ENCODE measurements at regions not wholly inside any gene's neighbourhood (a gene's known extent, or its start where the extent isn't known, plus 50 kb on each side); places are given as distances from the start of the nearest gene placed in this dataset.
"Not testable (repeated sequence)": the region's sequence is repeated elsewhere in the genome, so short reads cannot be mapped to it uniquely, and the experiment has no call there.

DNA sequence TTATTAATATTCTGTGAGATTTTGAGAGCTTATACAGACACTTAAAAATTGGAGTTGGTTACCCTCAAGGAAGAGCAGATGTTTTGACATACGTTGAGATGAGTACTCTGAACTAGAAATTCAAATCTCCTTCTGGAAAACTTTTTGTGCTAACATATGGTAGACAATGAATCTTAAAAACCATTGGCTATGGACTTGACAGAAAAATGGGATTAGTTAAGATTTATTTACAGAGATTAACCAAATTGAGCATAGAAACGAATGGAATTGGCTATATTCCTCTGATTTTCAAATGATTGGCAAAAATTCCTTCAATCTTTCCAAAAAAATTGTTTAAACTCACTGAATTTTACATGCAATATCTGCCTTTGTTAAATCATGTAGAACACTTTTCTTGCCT is 1392.9 kb downstream of the BRINP3 start:
- no peak overlapping the region for H3K4me3 ChIP-seq (ENCODE audit: low read depth, low read length)
- TF ChIP-seq, protein P1, sequence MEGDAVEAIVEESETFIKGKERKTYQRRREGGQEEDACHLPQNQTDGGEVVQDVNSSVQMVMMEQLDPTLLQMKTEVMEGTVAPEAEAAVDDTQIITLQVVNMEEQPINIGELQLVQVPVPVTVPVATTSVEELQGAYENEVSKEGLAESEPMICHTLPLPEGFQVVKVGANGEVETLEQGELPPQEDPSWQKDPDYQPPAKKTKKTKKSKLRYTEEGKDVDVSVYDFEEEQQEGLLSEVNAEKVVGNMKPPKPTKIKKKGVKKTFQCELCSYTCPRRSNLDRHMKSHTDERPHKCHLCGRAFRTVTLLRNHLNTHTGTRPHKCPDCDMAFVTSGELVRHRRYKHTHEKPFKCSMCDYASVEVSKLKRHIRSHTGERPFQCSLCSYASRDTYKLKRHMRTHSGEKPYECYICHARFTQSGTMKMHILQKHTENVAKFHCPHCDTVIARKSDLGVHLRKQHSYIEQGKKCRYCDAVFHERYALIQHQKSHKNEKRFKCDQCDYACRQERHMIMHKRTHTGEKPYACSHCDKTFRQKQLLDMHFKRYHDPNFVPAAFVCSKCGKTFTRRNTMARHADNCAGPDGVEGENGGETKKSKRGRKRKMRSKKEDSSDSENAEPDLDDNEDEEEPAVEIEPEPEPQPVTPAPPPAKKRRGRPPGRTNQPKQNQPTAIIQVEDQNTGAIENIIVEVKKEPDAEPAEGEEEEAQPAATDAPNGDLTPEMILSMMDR (IDR thresholded peaks at IDR 0.05; ENCODE audit: borderline replicate concordance, insufficient read depth, low read depth, low read length): no peak

DNA sequence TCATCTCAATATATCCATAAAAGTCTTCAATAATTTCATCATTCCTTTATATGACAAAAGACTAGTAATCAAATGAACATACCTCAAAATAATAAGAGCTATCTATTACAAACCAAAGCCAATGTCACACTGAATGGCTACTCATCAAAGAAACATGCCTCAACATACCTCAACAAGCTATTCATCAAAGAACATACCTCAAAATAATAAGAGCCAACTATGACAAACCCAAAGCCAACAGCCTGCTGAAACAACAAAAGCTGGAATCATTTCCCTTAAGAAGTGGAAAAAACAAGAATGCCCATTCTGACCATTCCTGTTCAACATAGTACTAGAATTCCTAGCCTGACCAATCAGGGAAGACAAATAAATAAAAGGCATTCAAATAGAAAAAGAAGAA is 1373.7 kb downstream of the BRINP3 start:
- TF ChIP-seq, protein P1 (IDR thresholded peaks at IDR 0.05; ENCODE audit: borderline replicate concordance, insufficient read depth, low read depth, low read length): no peak
- H3K4me3 ChIP-seq (ENCODE audit: low read depth, low read length): no peak overlapping the region

DNA sequence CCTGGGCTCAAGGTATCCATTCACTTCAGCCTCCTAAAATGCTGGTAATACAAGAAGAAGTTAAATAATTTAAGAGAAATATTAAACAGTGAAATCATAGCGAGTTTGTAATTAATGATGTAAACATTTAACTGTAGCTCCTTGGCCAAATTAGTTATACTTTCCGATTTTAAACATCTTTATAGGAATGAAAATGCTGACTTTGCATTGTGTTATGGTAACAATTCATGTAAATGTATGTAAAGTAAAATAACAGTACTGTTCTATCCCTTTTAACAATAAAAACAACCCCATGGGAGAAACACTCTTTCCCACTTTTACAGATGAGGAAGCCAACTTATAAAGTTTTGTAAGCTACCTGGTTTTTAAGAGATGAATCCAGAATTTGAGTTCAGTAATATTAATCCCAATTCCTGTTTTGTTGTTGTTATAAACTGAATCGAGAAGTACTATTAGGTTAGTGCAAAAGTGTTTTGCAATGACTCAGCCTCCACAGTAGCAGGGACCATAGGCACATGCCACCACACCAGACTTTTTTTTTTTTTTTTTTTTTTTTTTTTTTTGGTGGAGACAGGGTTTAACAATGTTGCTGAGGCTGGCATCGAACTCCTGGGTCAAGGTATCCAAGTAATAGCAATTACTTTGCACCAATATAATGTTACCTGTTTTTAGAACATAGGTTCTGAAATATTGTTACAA is 1360.4 kb downstream of the BRINP3 start:
- H3K4me3 ChIP-seq (ENCODE audit: low read depth, low read length): no peak overlapping the region
- TF ChIP-seq, protein P1 (IDR thresholded peaks at IDR 0.05; ENCODE audit: borderline replicate concordance, insufficient read depth, low read depth, low read length): no peak

DNA sequence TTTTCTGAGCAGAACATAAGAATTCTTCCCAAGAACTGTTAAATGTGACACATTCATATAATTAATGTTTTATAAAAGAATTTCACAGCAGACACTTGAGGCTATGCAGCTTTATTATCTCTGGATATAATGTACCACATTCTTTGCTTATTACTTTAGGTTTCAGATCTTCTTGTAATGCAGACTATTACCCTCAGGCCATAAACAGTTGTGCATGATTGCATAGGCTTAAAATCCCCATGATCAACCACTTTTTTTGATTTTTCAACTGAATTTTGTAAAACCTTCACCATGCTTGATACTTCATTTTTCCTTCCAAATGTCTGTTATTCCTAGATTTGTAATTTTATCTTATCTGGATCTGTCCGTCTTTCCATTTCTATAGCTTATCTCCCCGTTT is 1355.7 kb downstream of the BRINP3 start:
- H3K4me3 ChIP-seq (ENCODE audit: low read depth, low read length): no peak overlapping the region
- TF ChIP-seq, protein P1 (IDR thresholded peaks at IDR 0.05; ENCODE audit: borderline replicate concordance, insufficient read depth, low read depth, low read length): no peak

DNA sequence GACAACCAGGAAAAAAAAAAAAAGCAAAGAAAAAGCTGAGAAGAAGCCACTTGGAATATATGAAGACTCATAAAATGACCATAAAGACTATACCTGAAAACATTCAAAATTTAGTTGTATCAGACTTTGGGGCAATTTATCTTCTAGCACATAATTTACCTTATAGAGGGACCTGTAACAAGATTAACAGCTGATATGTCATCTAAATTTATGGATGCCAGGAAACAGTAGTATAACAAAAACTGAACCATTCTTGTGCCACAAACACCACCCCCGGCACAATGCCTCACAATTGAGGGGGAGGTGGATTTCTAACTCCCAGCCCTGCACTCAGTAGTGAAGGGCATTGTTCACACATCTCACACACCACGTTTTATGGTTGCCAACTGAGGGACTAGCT is 1352.0 kb downstream of the BRINP3 start:
- H3K4me3 ChIP-seq (ENCODE audit: low read depth, low read length): no peak overlapping the region
- TF ChIP-seq, protein P1 (IDR thresholded peaks at IDR 0.05; ENCODE audit: borderline replicate concordance, insufficient read depth, low read depth, low read length): no peak

DNA sequence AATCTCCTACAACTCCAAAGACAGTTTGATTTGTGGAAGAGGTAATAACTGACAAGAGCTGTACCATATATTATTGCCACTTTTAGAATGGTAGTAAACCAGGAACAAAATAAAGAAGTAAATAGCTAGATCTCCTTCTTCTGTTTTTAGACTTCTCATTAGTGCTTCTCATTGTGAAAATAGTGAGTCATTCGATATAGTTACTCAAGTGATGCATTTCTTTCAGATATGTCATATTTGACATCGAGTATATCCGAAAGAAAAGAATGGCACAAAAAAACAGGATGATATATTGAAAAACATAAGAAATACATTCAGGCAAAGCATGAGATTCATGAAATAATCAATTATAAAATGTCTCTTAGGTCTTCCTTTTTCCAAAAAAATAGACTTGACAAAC is 1346.1 kb downstream of the BRINP3 start:
- TF ChIP-seq, protein P1 (IDR thresholded peaks at IDR 0.05; ENCODE audit: borderline replicate concordance, insufficient read depth, low read depth, low read length): no peak

DNA sequence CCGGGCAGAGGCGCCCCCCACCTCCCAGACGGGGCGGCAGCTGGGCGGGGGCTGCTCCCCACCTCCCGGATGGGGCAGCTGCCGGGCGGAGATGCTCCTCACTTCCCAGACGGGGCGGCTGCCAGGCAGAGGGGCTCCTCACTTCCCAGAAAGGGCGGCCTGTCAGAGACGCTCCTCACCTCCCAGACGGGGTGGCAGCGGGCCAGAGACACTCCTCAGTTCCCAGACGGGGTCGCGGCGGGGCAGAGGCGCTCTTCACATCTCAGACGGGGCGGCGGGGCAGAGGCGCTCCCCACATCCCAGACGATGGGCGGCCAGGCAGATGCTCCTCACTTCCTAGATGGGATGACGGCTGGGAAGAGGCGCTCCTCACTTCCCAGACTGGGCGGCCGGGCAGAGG is 1337.9 kb downstream of the BRINP3 start:
- H3K4me3 ChIP-seq (ENCODE audit: low read depth, low read length): not testable (repeated sequence)

More for the DNA sequence above, 1346.1 kb downstream of the BRINP3 start:
- H3K4me3 ChIP-seq (ENCODE audit: low read depth, low read length): no peak overlapping the region

Measured in GM12875 (cell line).